AG04450 (cell line): ENCODE measurements at regions not wholly inside any gene's neighbourhood (a gene's known extent, or its start where the extent isn't known, plus 50 kb on each side); places are given as distances from the start of the nearest gene placed in this dataset.

Experiments
- CTCF ChIA-PET: fragments of 300-600, 350-600 bp; formaldehyde crosslinking; extraction: SDS; loops from one replicate; lab custom pipeline; 2022; ENCODE audit warnings: antibody characterized with exemption, inconsistent platforms; lab: Charles Lee
- POLR2A ChIA-PET: fragments of 350-600 bp; formaldehyde crosslinking; extraction: SDS; loops from one replicate; lab custom pipeline; 2021; ENCODE audit warnings: antibody characterized with exemption, inconsistent platforms; lab: Yijun Ruan, JAX
- DNase-seq: peaks from one replicate; pipeline ENCODE4 v3.0.0-alpha.2; 2011; ENCODE audit warnings: low read depth, low spot score
- H3K27ac ChIP-seq: one replicate; pipeline ENCODE4 v1.5.1; 2012; ENCODE audit warnings: low read depth, low read length, control low read depth
- H3K27me3 ChIP-seq: one replicate; pipeline ENCODE4 v1.6.0; 2012; ENCODE audit warnings: low read length; ENCODE audit not compliant: control insufficient read depth, insufficient read depth
- H3K4me3 ChIP-seq: 2 replicates; pipeline ENCODE4 v1.5.1; 2011; ENCODE audit warnings: mild to moderate bottlenecking, low read depth, low read length, control low read depth
- H3K9me3 ChIP-seq: 2 replicates; pipeline ENCODE4 v1.5.1; 2012; ENCODE audit warnings: low read length; ENCODE audit not compliant: control insufficient read depth, insufficient read depth
- CTCF ChIP-seq: IDR thresholded peaks from 2 replicates; pipeline ENCODE4 v1.5.1; 2011; ENCODE audit warnings: low read depth, low read length, control low read depth, inconsistent platforms

GRCh38 chr2:194271293-194271961 is 1385.6 kb upstream of the SLC39A10 start:
- ChIA-PET CTCF (interaction anchor here (0.6 kb wide), 1 partner anchor 248 kb away, joined by 4 read pairs; no protein-coding TSS in a partner anchor), POLR2A (no interaction called here)
- H3K27me3 ChIP-seq: no peaks in the 10 kb centered on the region
- no peaks in the 10 kb centered on the region; the same call in 1 of the 2 replicates for H3K9me3 ChIP-seq
- no peak overlapping the region for H3K4me3 ChIP-seq
- no peak for TF ChIP-seq CTCF
- no peak overlapping the region for H3K27ac ChIP-seq
- no peak for DNase-seq

- H3K4me3 ChIP-seq: no peak overlapping the region
- CTCF ChIA-PET: no interaction called here
- H3K27ac ChIP-seq: no peak overlapping the region
- no peaks in the 10 kb centered on the region; the same call in 1 of the 2 replicates for H3K9me3 ChIP-seq
- H3K27me3 ChIP-seq: no peaks in the 10 kb centered on the region
- no peak for TF ChIP-seq CTCF
- DNase-seq: no peak
- POLR2A ChIA-PET: no interaction called here
Observed at GRCh38 chr2:194270648-194271047, 1386.4 kb upstream of the SLC39A10 start.

- Histone ChIP-seq H3K27me3 (no peaks in the 10 kb centered on the region), H3K9me3 (peaks cover 17% of the 10 kb centered on the region), H3K4me3 (no peak overlapping the region), H3K27ac (no peak overlapping the region)
- no peak for TF ChIP-seq CTCF
- DNase-seq: no peak
- ChIA-PET CTCF (no interaction called here), POLR2A (no interaction called here)
Observed at GRCh38 chr2:194264586-194264985, 1392.4 kb upstream of the SLC39A10 start.

- ChIA-PET CTCF (no interaction called here), POLR2A (no interaction called here)
- H3K27ac ChIP-seq: no peak overlapping the region
- no peak overlapping the region for H3K4me3 ChIP-seq
- peaks cover 25% of the 10 kb centered on the region for H3K9me3 ChIP-seq
- DNase-seq: no peak
- TF ChIP-seq CTCF: no peak
- no peaks in the 10 kb centered on the region for H3K27me3 ChIP-seq
Observed at GRCh38 chr2:194260185-194260584, 1396.8 kb upstream of the SLC39A10 start.

- DNase-seq: no peak
- Histone ChIP-seq H3K27ac (no peak overlapping the region), H3K27me3 (no peaks in the 10 kb centered on the region), H3K4me3 (no peak overlapping the region), H3K9me3 (peaks cover 32% of the 10 kb centered on the region)
- POLR2A ChIA-PET: no interaction called here
- CTCF ChIA-PET: no interaction called here
- no peak for TF ChIP-seq CTCF
Observed at GRCh38 chr2:194257095-194257494, 1399.9 kb upstream of the SLC39A10 start.
